PC-9 (cell line): ENCODE measurements at regions not wholly inside any gene's neighbourhood (a gene's known extent, or its start where the extent isn't known, plus 50 kb on each side); places are given as distances from the start of the nearest gene placed in this dataset.

Experiments
- EZH2 ChIP-seq: fragments of 200-600 bp; sonication (generic); IDR thresholded peaks from 2 replicates; pipeline ENCODE4 v1.8.0; 2017; ENCODE audit warnings: antibody characterized with exemption, low read depth
- TF ChIP-seq, protein P1 (sequence below): fragments of 200-600 bp; sonication (generic); conservative IDR thresholded peaks from 2 replicates; pipeline ENCODE4 v1.6.1; 2017; ENCODE audit warnings: mixed run types, antibody characterized with exemption, mild to moderate bottlenecking, moderate library complexity

GRCh38 chr11:33451364-33451763 lies 194.2 kb downstream of the HIPK3 start:
- TF ChIP-seq, protein P1, sequence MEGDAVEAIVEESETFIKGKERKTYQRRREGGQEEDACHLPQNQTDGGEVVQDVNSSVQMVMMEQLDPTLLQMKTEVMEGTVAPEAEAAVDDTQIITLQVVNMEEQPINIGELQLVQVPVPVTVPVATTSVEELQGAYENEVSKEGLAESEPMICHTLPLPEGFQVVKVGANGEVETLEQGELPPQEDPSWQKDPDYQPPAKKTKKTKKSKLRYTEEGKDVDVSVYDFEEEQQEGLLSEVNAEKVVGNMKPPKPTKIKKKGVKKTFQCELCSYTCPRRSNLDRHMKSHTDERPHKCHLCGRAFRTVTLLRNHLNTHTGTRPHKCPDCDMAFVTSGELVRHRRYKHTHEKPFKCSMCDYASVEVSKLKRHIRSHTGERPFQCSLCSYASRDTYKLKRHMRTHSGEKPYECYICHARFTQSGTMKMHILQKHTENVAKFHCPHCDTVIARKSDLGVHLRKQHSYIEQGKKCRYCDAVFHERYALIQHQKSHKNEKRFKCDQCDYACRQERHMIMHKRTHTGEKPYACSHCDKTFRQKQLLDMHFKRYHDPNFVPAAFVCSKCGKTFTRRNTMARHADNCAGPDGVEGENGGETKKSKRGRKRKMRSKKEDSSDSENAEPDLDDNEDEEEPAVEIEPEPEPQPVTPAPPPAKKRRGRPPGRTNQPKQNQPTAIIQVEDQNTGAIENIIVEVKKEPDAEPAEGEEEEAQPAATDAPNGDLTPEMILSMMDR: no peak
- TF ChIP-seq EZH2: no peak
